Chondrocyte (in vitro differentiated cells): ENCODE measurements at regions not wholly inside any gene's neighbourhood (a gene's known extent, or its start where the extent isn't known, plus 50 kb on each side); places are given as distances from the start of the nearest gene placed in this dataset.

Experiments
- DNase-seq: peaks from one replicate; pipeline ENCODE4 v3.0.0; 2021; ENCODE audit warnings: mixed read lengths, low spot score
- H3K27ac Mint-ChIP-seq: one replicate; pipeline ENCODE4 v1.8.0; 2021; ENCODE audit warnings: mild to moderate bottlenecking, moderate library complexity, mixed read lengths; ENCODE audit not compliant: unreplicated experiment
- H3K27me3 Mint-ChIP-seq: 2 replicates; pipeline ENCODE4 v1.8.0; 2021; ENCODE audit warnings: low read depth, mixed read lengths
- H3K36me3 Mint-ChIP-seq: 2 replicates; pipeline ENCODE4 v1.8.0; 2021; ENCODE audit warnings: low read depth, mixed read lengths
- H3K4me1 Mint-ChIP-seq: 2 replicates; pipeline ENCODE4 v1.8.0; 2021; ENCODE audit warnings: low read depth, mild to moderate bottlenecking, mixed read lengths
- H3K4me3 Mint-ChIP-seq: one replicate; pipeline ENCODE4 v1.8.0; 2021; ENCODE audit warnings: mild to moderate bottlenecking, moderate library complexity, mixed read lengths; ENCODE audit not compliant: unreplicated experiment
- H3K9me3 Mint-ChIP-seq: 2 replicates; pipeline ENCODE4 v1.8.0; 2021; ENCODE audit warnings: low read depth, mixed read lengths
- CTCF ChIP-seq: fragments of 200-600 bp; sonication (generic); IDR thresholded peaks from 2 replicates; pipeline ENCODE4 v1.5.0; 2021; ENCODE audit warnings: antibody characterized with exemption, mild to moderate bottlenecking, moderate library complexity

DNA sequence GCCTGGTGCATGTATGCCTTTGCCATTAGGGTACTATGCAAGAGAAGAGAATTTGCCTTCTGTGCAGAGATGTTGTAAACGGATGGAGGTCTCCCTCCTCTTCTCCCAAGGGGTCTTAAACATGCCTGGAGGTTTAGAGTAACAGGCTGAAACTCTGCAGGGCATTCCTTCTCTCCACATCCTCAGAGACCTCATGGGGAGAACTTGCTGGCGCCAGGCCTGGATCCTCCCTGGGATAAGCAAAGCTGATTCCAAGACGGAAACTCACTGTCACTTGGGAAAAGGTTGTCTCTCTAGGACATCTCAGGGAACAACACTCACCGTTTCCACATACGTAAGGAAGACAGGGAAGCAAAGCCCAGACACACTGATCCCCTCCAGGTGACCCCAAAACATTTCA, 76.9 kb upstream of the GPM6B start:
- TF ChIP-seq CTCF: no peak
- peaks cover 6% of the 10 kb centered on the region for H3K9me3 Mint-ChIP-seq

GRCh38 chrX:13892856-13893255, 76.0 kb upstream of the GPM6B start:
- Mint-ChIP-seq H3K27me3 (no peaks in the 10 kb centered on the region), H3K4me3 (no peak overlapping the region), H3K36me3 (no peaks in the 10 kb centered on the region), H3K9me3 (peaks cover 4% of the 10 kb centered on the region), H3K4me1 (peaks cover 35% of the 10 kb centered on the region), H3K27ac (no peak overlapping the region)
- no peak for DNase-seq
- TF ChIP-seq CTCF: no peak

More for the DNA sequence above, 76.9 kb upstream of the GPM6B start:
- H3K4me3 Mint-ChIP-seq: no peak overlapping the region
- peaks cover 33% of the 10 kb centered on the region for H3K4me1 Mint-ChIP-seq
- no peaks in the 10 kb centered on the region for H3K36me3 Mint-ChIP-seq
- H3K27ac Mint-ChIP-seq: no peak overlapping the region
- H3K27me3 Mint-ChIP-seq: no peaks in the 10 kb centered on the region
- no peak for DNase-seq

DNA sequence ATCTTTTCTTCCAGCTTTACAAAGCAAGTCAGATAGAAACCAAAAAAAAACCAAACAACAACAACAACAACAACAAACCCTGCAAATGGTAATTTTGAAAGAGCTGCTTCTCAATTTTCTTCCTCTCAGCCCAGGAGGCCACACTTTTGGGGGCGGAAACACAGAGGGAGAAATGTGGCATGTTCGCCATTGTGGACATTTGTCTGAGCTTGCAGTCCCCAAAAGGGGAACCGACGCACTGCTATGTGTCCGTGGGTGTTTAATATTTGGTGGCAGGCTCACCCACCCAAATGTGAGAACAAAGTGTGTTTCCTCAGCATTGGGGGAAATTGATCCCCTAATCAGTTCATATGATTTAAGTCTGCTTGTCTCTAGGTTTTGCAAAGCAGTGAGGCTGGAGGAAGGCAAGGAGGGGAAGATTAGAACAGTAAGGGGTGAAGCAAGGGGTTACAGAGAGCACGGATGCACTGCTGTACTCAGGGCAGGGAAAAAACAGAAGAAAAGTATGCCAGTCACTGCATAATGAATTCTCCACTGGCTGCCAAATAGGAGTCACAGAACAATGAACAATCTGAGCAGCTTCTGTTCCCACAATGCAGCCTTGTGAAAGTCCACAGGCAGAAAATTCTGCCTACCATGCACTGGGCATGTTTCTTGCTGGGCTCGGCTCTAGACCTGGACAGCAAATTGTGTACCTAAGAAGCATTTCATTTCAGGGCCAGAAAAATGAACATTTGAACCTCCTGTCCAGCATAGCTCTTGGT, 74.7 kb upstream of the GPM6B start:
- Mint-ChIP-seq H3K4me1 (peaks cover 32% of the 10 kb centered on the region), H3K36me3 (no peaks in the 10 kb centered on the region), H3K27me3 (no peaks in the 10 kb centered on the region), H3K9me3 (no peaks in the 10 kb centered on the region), H3K27ac (no peak overlapping the region), H3K4me3 (no peak overlapping the region)
- TF ChIP-seq CTCF: no peak
- no peak for DNase-seq

DNA sequence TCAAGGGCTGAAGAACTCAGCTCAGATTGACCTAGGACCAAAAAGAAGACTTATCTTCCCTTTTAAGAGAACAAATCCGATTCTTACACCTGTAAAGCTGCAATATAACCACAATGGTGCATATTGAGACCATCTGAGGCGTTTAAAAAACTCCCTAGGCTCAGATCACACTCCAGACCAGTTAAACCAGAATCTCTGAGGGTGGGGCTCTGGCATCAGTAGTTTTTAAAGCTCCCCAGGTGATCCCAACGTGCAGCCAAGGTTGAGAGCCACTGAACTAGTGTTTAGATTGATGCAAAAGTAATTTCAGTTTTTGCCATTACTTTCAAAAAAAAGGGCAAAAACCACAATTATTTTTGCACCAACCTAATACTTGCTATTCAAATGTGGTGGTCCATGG, 73.9 kb upstream of the GPM6B start:
- Mint-ChIP-seq H3K4me3 (no peak overlapping the region), H3K36me3 (no peaks in the 10 kb centered on the region), H3K9me3 (no peaks in the 10 kb centered on the region), H3K4me1 (peaks cover 33% of the 10 kb centered on the region), H3K27me3 (no peaks in the 10 kb centered on the region), H3K27ac (no peak overlapping the region)
- no peak for DNase-seq
- no peak for TF ChIP-seq CTCF

- Mint-ChIP-seq H3K36me3 (no peaks in the 10 kb centered on the region), H3K9me3 (no peaks in the 10 kb centered on the region), H3K27ac (peak overlapping the region; percentile 81)
Observed at GRCh38 chrX:13888284-13888683, 71.4 kb upstream of the GPM6B start.

More at GRCh38 chrX:13888284-13888683, 71.4 kb upstream of the GPM6B start:
- DNase-seq: no peak
- Mint-ChIP-seq H3K27me3 (no peaks in the 10 kb centered on the region), H3K4me3 (peak overlapping the region; percentile 34), H3K4me1 (peaks cover 33% of the 10 kb centered on the region)
- no peak for TF ChIP-seq CTCF
